COR-L47 (cell line): ENCODE measurements at regions not wholly inside any gene's neighbourhood (a gene's known extent, or its start where the extent isn't known, plus 50 kb on each side); places are given as distances from the start of the nearest gene placed in this dataset.

Source experiments
- DNase-seq: peaks from one replicate; lab custom pipeline; 2025; lab: John Stamatoyannopoulos, UW

- no peak for DNase-seq
Measured at GRCh38 chr17:55668312-55668920, 54.2 kb downstream of the TMEM100 start.

- DNase-seq: no peak
Measured at GRCh38 chr17:55666806-55667205, 55.9 kb downstream of the TMEM100 start.

DNA sequence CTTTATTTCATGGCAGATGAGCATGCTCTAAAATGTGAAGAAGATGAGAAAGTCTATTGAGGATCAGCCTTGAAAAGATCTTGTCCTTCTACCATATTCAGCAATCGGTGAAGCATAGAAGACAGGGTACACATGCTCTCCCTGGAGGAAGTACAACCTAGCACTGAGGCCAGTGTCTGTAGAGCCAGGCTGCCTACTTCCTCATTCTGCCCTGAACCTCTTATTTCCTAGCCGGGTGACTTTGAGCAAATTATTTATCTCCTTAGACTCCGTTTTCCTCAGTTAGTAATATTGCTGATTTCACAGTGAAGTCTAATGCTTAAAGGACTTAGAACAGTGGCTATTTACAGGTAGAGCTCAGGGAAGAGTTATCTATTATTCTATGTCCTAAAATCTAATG lies 58.4 kb downstream of the TMEM100 start:
- no peak for DNase-seq

- DNase-seq: no peak
Measured at GRCh38 chr17:55663400-55663799, 59.3 kb downstream of the TMEM100 start.

DNA sequence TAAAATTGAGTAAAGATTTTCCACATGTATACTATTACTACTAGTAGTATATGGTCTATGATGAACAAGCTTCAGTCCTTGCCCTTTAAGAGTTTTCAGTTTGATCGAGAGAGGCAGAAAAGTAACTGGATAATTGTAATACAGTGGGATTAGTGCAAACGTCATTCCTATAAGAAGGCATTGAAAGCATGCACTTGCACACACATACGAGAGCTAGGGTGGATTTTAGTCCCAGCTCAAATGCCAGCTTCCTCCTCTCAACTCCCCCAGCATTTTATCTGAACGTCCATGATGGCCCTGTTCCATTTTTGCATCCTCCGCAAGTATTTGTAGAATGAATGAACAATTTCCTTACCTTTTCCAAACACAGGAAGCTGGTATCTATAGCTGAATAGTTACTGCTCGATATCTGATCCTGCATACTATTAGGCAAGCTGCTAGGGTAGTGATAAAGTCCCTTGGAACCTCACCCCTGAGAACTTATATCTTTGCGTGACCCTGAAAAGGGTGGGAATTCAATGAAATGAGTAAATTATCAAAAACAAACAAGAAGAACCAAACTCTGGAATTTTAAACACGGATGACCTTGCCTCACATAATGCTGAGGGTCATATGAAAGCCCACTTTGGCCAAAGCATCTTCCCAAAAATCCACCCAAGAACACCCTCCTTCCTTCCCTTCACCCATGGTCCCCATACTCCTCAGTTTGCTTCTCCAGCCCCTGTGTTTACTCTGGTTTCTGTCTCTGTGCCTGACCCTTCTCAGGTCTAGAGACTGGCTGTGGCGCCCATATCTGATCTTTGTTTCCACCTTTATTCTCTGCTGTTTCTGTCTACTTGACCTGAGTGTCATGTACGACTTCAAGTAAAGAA lies 60.5 kb downstream of the TMEM100 start:
- no peak for DNase-seq

- no peak for DNase-seq
Measured at GRCh38 chr17:55661256-55661758, 61.4 kb downstream of the TMEM100 start.

DNA sequence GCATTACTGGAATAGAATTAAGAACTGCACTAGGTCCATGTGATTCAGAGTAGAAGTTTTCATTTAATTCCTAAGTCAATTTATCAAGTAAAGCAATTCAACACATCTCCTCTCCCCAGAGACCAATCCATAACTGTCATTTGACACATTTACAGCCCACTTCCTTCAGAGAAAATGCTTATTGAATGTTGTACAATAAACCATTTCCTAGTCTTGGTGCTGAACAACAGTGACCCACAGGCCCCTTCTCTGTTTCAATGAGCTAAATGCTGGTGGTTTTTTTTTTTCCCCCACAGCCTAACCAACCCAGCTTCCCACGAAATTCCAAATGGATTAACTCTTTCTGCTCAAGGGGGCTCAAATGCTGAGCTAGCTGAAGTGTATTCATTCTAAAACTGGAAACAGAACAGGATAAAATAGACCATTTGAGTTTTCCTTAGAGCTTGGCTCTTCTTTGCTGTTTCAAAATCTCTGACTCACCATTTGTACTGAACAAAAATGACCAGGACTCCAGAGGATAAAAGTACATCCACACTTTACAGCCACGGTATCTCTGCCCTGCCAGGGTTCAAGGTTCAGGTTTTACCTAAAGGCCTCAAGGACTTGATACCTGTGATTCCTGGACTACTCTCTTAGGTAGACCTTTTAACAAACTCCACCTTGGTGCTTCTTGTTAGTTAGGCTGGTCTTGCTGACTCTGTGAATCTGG lies 62.3 kb downstream of the TMEM100 start:
- DNase-seq: no peak

DNA sequence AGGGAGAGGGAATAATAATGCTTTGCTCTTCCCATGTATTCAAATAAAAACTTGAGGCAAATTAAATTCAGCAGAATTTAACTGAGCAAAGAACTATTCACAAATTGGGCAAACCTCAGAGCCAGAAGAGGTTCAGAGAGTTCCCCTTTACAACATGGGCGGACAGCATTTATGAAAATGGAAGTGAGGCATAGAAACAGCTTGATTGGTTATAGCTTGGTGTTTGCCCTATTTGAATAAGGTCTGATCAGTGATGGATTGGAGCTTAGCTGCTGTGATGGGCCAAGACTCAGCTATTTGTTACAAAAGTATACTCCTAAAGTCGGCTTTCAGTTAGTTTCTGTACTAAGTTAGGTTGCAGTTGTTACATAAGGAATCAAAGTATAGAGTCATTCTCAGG lies 63.0 kb downstream of the TMEM100 start:
- DNase-seq: no peak

DNA sequence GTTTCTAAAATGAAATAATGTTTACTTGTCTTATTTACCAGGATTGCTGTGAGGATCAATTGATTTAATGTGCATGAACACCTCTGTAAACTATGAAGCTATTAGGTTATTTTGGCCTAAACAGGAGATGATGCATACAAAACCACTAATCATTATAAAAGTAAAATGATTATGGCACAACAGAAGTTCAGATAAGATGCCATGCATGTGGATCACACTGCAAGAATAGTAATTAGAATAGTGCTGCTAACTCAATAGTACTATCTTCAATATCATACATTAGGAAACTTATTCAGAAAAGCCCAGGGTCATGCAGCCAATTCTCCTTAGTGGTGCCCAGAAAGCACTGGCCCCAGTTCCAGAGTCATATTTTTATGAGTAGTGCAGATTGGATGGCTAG lies 66.9 kb downstream of the TMEM100 start:
- DNase-seq: no peak

- DNase-seq: no peak
Measured at GRCh38 chr17:55654821-55655220, 67.8 kb downstream of the TMEM100 start.

GRCh38 chr17:55654022-55654421 lies 68.6 kb downstream of the TMEM100 start:
- no peak for DNase-seq

DNA sequence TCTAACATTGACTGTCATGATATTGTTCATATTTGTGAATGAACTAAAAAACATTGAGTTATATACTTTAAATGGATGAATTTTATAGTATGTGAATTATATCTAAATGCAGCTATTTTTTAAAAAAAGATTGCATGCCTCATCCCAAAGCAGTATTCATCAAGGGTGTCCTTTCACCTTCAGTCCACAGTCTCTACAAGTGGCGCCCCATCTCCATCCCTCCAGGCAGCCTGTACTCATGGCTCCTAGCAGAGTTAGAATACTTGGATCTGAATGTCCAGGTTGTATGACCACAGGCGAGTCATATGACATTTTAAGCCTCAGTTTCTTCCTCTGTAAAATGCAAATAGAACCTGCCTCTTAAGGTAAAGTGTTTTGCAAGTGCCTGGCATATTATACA lies 69.8 kb downstream of the TMEM100 start:
- DNase-seq: no peak

DNA sequence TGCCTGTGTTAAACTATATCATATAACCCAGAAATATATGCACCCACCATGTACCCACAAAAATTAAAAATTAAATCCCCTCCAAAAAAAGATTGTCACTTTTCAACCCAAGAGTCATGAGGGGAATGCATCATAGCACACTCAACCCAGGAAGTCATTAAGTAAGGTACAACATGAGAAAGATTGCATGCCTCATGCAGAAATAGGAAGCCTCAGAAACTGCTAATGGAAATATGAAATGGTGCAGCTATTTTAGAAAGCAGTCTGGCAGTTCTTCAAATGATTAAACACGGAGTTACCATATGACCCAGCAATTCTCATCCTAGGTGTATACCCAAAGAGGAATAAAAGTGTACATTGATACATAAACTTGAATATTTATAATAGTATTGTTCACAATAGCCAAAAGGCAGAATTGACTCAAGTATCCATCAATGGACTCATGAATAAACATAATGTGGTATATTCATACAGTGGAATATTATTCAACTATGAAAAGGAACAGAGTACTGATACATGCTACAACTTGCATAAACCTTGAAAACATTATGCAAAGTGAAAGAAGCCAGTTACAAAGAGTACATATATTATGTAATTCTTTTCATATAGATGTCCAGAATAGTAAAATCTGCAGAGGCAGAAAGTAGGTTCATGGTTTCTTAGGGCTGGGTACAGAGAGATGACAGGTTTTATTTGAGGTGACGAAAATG lies 70.4 kb downstream of the TMEM100 start:
- no peak for DNase-seq

GRCh38 chr17:55649957-55650597 lies 72.6 kb downstream of the TMEM100 start:
- DNase-seq: no peak

DNA sequence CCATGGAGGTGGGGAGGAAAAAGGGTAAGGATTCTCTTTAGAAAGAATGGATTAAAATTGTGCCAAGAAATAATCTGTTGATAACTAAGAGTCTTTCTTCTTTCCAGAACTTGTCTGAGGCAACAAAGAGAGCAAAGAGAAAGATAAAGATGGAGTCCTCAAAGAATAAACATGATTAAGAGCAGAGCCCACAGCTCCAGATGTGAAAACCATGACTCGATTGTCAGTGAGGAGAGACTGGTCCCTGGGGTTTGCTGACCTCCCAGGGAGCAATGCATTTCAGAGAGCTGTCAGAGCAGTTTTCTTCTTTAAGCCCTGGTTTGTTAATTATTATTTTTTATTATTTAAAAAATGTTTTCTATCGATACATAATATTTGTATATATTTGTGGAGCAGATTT lies 74.6 kb downstream of the TMEM100 start:
- DNase-seq: no peak

- DNase-seq: no peak
Measured at GRCh38 chr17:55645361-55645760, 77.3 kb downstream of the TMEM100 start.

GRCh38 chr17:55644346-55644745 lies 78.3 kb downstream of the TMEM100 start:
- no peak for DNase-seq

GRCh38 chr17:55642741-55643140 lies 79.9 kb downstream of the TMEM100 start:
- no peak for DNase-seq

- DNase-seq: peak; percentile 10
Measured at GRCh38 chr17:55641676-55642081, 81.0 kb downstream of the TMEM100 start.

DNA sequence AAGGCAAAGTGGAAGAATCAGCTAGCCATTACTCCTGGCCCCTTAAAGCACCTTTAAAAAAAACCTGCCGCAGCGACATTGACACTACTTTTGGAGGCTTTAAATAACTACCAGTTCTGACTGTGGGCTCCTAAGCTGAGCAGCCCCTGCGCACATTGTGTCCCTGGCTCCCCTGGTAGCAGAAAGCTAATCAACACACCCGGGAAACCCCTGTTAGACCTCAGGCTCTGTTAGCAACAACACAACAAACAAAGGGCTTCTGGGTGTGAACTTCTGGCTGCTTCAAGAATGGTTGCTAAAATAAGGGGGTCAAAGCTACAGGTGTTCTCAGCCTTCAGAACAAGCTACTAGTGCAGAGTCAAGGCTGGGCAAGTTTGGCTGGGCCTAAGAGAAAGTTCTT lies 83.6 kb downstream of the TMEM100 start:
- no peak for DNase-seq

- no peak for DNase-seq
Measured at GRCh38 chr17:55635253-55635914, 87.3 kb downstream of the TMEM100 start.
